ENCODE measurements at regions not wholly inside any gene's neighbourhood (a gene's known extent, or its start where the extent isn't known, plus 50 kb on each side); places are given as distances from the start of the nearest gene placed in this dataset.

GRCh38 chr11:95451261-95451660 is 220.3 kb upstream of the SESN3 start:
- no peak for TF ChIP-seq CTCF (conservative IDR thresholded peaks at IDR 0.05)
- no peaks in the 10 kb centered on the region for H3K9me3 ChIP-seq (ENCODE audit: control insufficient read depth, low read depth, low read length)
- H3K4ac ChIP-seq (ENCODE audit: low read depth, low read length) = no peak overlapping the region
- no peaks in the 10 kb centered on the region for H4K20me1 ChIP-seq (ENCODE audit: control insufficient read depth, insufficient read depth, insufficient read length)
- no peak overlapping the region for H3K56ac ChIP-seq (ENCODE audit: insufficient read length, low read depth, low read length)
- H2AK5ac ChIP-seq (ENCODE audit: insufficient read length, low read length) = no peak overlapping the region
- H3K9me3 Mint-ChIP-seq = no peaks in the 10 kb centered on the region
- no peak overlapping the region for H3K4me2 ChIP-seq (ENCODE audit: insufficient read depth, insufficient read length, low read length)
- H3K18ac ChIP-seq (ENCODE audit: insufficient read length, low read depth, low read length) = no peak overlapping the region
- no peaks in the 10 kb centered on the region for H3K23me2 ChIP-seq (ENCODE audit: insufficient read length, low read depth, low read length, poor library complexity, severe bottlenecking)
- H3K27ac Mint-ChIP-seq = no peak overlapping the region
- no peak overlapping the region for H2BK20ac ChIP-seq (ENCODE audit: low read depth, low read length, poor library complexity, severe bottlenecking)
- H3K27me3 Mint-ChIP-seq (ENCODE audit: low read depth) = no peaks in the 10 kb centered on the region
- H3K79me1 ChIP-seq (ENCODE audit: insufficient read depth, low read depth, low read length, poor library complexity, severe bottlenecking) = no peaks in the 10 kb centered on the region
- H3K4me1 Mint-ChIP-seq = peaks cover 5 to 8% of the 10 kb centered on the region in 2 experiments
- H2BK120ac ChIP-seq (ENCODE audit: low read depth, low read length, poor library complexity, severe bottlenecking) = no peak overlapping the region
- peaks cover 2% of the 10 kb centered on the region; the same call in 1 of the 2 replicates for H3K4me1 ChIP-seq (ENCODE audit: insufficient read depth, low read length)
- no peak overlapping the region for H3K27ac ChIP-seq (ENCODE audit: insufficient read length, low read depth, low read length)
- no peak overlapping the region for H3K4me3 Mint-ChIP-seq
- H3T11ph ChIP-seq (ENCODE audit: low read length) = no peak overlapping the region
- H2BK12ac ChIP-seq (ENCODE audit: insufficient read length, low read depth, low read length) = no peak overlapping the region
- no peak for DNase-seq
- no peak overlapping the region for H2BK5ac ChIP-seq (ENCODE audit: insufficient read length, low read length)
- 0 out of 7 replicates have a peak, but pooled peaks cover 0 to 2% (median 0%) of the 10 kb centered on the region in 3 experiments for H3K36me3 Mint-ChIP-seq (ENCODE audit: insufficient read depth in 1 of 3, low read depth in 3 of 3)
- no peak overlapping the region for H3K14ac ChIP-seq (ENCODE audit: insufficient read depth, low read length)
- no peak overlapping the region for H3K23ac ChIP-seq (ENCODE audit: insufficient read length, low read depth, low read length)
- H4K91ac ChIP-seq (ENCODE audit: insufficient read length, low read depth, low read length) = no peak overlapping the region
- H3K27me3 ChIP-seq (ENCODE audit: insufficient read depth, low read length) = no peaks in the 10 kb centered on the region
- H3K79me2 ChIP-seq (ENCODE audit: insufficient read depth, low read length) = no peaks in the 10 kb centered on the region
- H3K9ac ChIP-seq (ENCODE audit: extremely low read depth, insufficient read length, low read length) = no peak overlapping the region
- no peak overlapping the region for H2AFZ ChIP-seq (ENCODE audit: low read length)
- H4K5ac ChIP-seq (ENCODE audit: insufficient read length, low read depth, low read length) = no peak overlapping the region
- H2BK15ac ChIP-seq (ENCODE audit: low read depth, low read length) = no peak overlapping the region
- H4K8ac ChIP-seq (replicated peaks; ENCODE audit: insufficient read length, low read depth, low read length) = no peak overlapping the region
